BLaER1 (cell line): ENCODE measurements at regions not wholly inside any gene's neighbourhood (a gene's known extent, or its start where the extent isn't known, plus 50 kb on each side); places are given as distances from the start of the nearest gene placed in this dataset.

Source experiments
- H3K27ac ChIP-seq: shearing (Covaris generic); formaldehyde crosslinking; 2 replicates; pipeline ENCODE4 v1.8.1; 2022
- H3K27me3 ChIP-seq: shearing (Covaris generic); formaldehyde crosslinking; 2 replicates; pipeline ENCODE4 v1.8.1; 2022
- H3K36me3 ChIP-seq: shearing (Covaris generic); formaldehyde crosslinking; 2 replicates; pipeline ENCODE4 v1.8.1; 2022
- H3K4me1 ChIP-seq: shearing (Covaris generic); formaldehyde crosslinking; 2 replicates; pipeline ENCODE4 v1.8.1; 2022
- H3K4me2 ChIP-seq: shearing (Covaris generic); formaldehyde crosslinking; 2 replicates; pipeline ENCODE4 v1.8.1; 2022
- H3K4me3 ChIP-seq: shearing (Covaris generic); formaldehyde crosslinking; 2 replicates; pipeline ENCODE4 v1.8.1; 2022
- H3K9ac ChIP-seq: shearing (Covaris generic); formaldehyde crosslinking; 2 replicates; pipeline ENCODE4 v1.8.1; 2022
- H3K9me3 ChIP-seq: shearing (Covaris generic); formaldehyde crosslinking; 2 replicates; pipeline ENCODE4 v1.8.1; 2022
- H4K20me1 ChIP-seq: shearing (Covaris generic); formaldehyde crosslinking; 2 replicates; pipeline ENCODE4 v1.8.1; 2022
- Cebpa-rat ChIP-seq: shearing (Covaris generic); IDR thresholded peaks from 2 replicates; pipeline ENCODE4 v1.8.1; 2022

GRCh38 chr11:119842731-119843130 is 113.7 kb upstream of the NECTIN1 start:
- no peaks in the 10 kb centered on the region for H3K36me3 ChIP-seq
- H3K4me2 ChIP-seq, result no peak overlapping the region
- no peaks in the 10 kb centered on the region for H4K20me1 ChIP-seq
- H3K9ac ChIP-seq, result no peak overlapping the region
- H3K4me1 ChIP-seq, result no peaks in the 10 kb centered on the region
- no peak for TF ChIP-seq Cebpa-rat
- no peaks in the 10 kb centered on the region; the same call in 1 of the 2 replicates for H3K9me3 ChIP-seq
- no peak overlapping the region for H3K4me3 ChIP-seq
- H3K27ac ChIP-seq, result no peak overlapping the region
- no peaks in the 10 kb centered on the region for H3K27me3 ChIP-seq

GRCh38 chr11:119839476-119840133 is 110.6 kb upstream of the NECTIN1 start:
- Histone ChIP-seq H3K4me3 (no peak overlapping the region), H3K9me3 (0 out of 2 replicates have a peak, but pooled peaks cover 5% of the 10 kb centered on the region), H3K27ac (no peak overlapping the region), H3K27me3 (no peaks in the 10 kb centered on the region), H3K4me1 (0 out of 2 replicates have a peak, but pooled peaks cover 7% of the 10 kb centered on the region), H3K36me3 (no peaks in the 10 kb centered on the region), H3K9ac (no peak overlapping the region), H3K4me2 (no peak overlapping the region), H4K20me1 (no peaks in the 10 kb centered on the region)
- no peak for TF ChIP-seq Cebpa-rat

- no peak overlapping the region for H3K27ac ChIP-seq
- no peaks in the 10 kb centered on the region for H3K36me3 ChIP-seq
- no peaks in the 10 kb centered on the region for H4K20me1 ChIP-seq
- no peak for TF ChIP-seq Cebpa-rat
- peak overlapping the region; percentile 27; the same call in 1 of the 2 replicates for H3K4me2 ChIP-seq
- no peaks in the 10 kb centered on the region for H3K27me3 ChIP-seq
- H3K4me3 ChIP-seq, result no peak overlapping the region
- 0 out of 2 replicates have a peak, but pooled peaks cover 5% of the 10 kb centered on the region for H3K9me3 ChIP-seq
- H3K4me1 ChIP-seq, result 0 out of 2 replicates have a peak, but pooled peaks cover 7% of the 10 kb centered on the region
- H3K9ac ChIP-seq, result no peak overlapping the region
Observed at GRCh38 chr11:119835753-119836152, 106.8 kb upstream of the NECTIN1 start.

- Histone ChIP-seq H3K4me3 (no peak overlapping the region), H3K36me3 (no peaks in the 10 kb centered on the region), H3K9me3 (0 out of 2 replicates have a peak, but pooled peaks cover 3% of the 10 kb centered on the region), H3K9ac (no peak overlapping the region), H3K4me2 (no peak overlapping the region), H4K20me1 (no peaks in the 10 kb centered on the region), H3K27ac (no peak overlapping the region), H3K27me3 (no peaks in the 10 kb centered on the region), H3K4me1 (0 out of 2 replicates have a peak, but pooled peaks cover 7% of the 10 kb centered on the region)
- TF ChIP-seq Cebpa-rat, result no peak
Observed at GRCh38 chr11:119832202-119832935, 103.4 kb upstream of the NECTIN1 start.

- no peaks in the 10 kb centered on the region for H3K27me3 ChIP-seq
- H3K4me2 ChIP-seq, result no peak overlapping the region
- no peaks in the 10 kb centered on the region for H3K36me3 ChIP-seq
- H3K4me1 ChIP-seq, result 0 out of 2 replicates have a peak, but pooled peaks cover 4% of the 10 kb centered on the region
- H3K27ac ChIP-seq, result no peak overlapping the region
- no peaks in the 10 kb centered on the region for H3K9me3 ChIP-seq
- H3K4me3 ChIP-seq, result no peak overlapping the region
- no peak overlapping the region for H3K9ac ChIP-seq
- H4K20me1 ChIP-seq, result no peaks in the 10 kb centered on the region
- no peak for TF ChIP-seq Cebpa-rat
Observed at GRCh38 chr11:119831011-119831410, 102.0 kb upstream of the NECTIN1 start.

- Histone ChIP-seq H3K4me1 (no peaks in the 10 kb centered on the region), H3K4me2 (no peak overlapping the region), H4K20me1 (no peaks in the 10 kb centered on the region), H3K27me3 (no peaks in the 10 kb centered on the region), H3K4me3 (no peak overlapping the region), H3K36me3 (no peaks in the 10 kb centered on the region), H3K9ac (no peak overlapping the region), H3K27ac (no peak overlapping the region), H3K9me3 (peaks cover 6% of the 10 kb centered on the region)
- no peak for TF ChIP-seq Cebpa-rat
Observed at GRCh38 chr11:119830400-119830799, 101.4 kb upstream of the NECTIN1 start.

GRCh38 chr11:119829402-119829801 is 100.4 kb upstream of the NECTIN1 start:
- Histone ChIP-seq H3K27me3 (no peaks in the 10 kb centered on the region), H3K4me1 (no peaks in the 10 kb centered on the region), H3K9me3 (peaks cover 11% of the 10 kb centered on the region), H3K36me3 (no peaks in the 10 kb centered on the region), H3K9ac (no peak overlapping the region), H3K4me2 (no peak overlapping the region), H3K27ac (no peak overlapping the region), H4K20me1 (no peaks in the 10 kb centered on the region), H3K4me3 (no peak overlapping the region)
- TF ChIP-seq Cebpa-rat, result no peak

- H4K20me1 ChIP-seq, result no peaks in the 10 kb centered on the region
- H3K9ac ChIP-seq, result no peak overlapping the region
- H3K36me3 ChIP-seq, result no peaks in the 10 kb centered on the region
- no peaks in the 10 kb centered on the region for H3K4me1 ChIP-seq
- H3K4me3 ChIP-seq, result no peak overlapping the region
- no peak overlapping the region for H3K4me2 ChIP-seq
- TF ChIP-seq Cebpa-rat, result no peak
- no peak overlapping the region for H3K27ac ChIP-seq
- no peaks in the 10 kb centered on the region for H3K27me3 ChIP-seq
- H3K9me3 ChIP-seq, result peaks cover 11% of the 10 kb centered on the region
Observed at GRCh38 chr11:119828819-119829218, 99.8 kb upstream of the NECTIN1 start.

- Histone ChIP-seq H3K27ac (no peak overlapping the region), H3K27me3 (no peaks in the 10 kb centered on the region), H4K20me1 (no peaks in the 10 kb centered on the region), H3K4me2 (no peak overlapping the region), H3K36me3 (no peaks in the 10 kb centered on the region), H3K4me3 (no peak overlapping the region), H3K4me1 (no peaks in the 10 kb centered on the region), H3K9ac (no peak overlapping the region), H3K9me3 (peaks cover 11% of the 10 kb centered on the region)
- no peak for TF ChIP-seq Cebpa-rat
Observed at GRCh38 chr11:119828006-119828405, 99.0 kb upstream of the NECTIN1 start.

GRCh38 chr11:119827113-119827512 is 98.1 kb upstream of the NECTIN1 start:
- no peaks in the 10 kb centered on the region for H3K27me3 ChIP-seq
- TF ChIP-seq Cebpa-rat, result no peak
- no peak overlapping the region for H3K4me2 ChIP-seq
- H3K36me3 ChIP-seq, result no peaks in the 10 kb centered on the region
- H3K27ac ChIP-seq, result no peak overlapping the region
- H3K9me3 ChIP-seq, result peaks cover 11% of the 10 kb centered on the region
- H3K4me1 ChIP-seq, result no peaks in the 10 kb centered on the region
- H3K9ac ChIP-seq, result no peak overlapping the region
- no peaks in the 10 kb centered on the region for H4K20me1 ChIP-seq
- H3K4me3 ChIP-seq, result no peak overlapping the region
